Activated T-cell treated with anti-CD3 and anti-CD28 coated beads for 4 hours (primary cell): ENCODE measurements at regions not wholly inside any gene's neighbourhood (a gene's known extent, or its start where the extent isn't known, plus 50 kb on each side); places are given as distances from the start of the nearest gene placed in this dataset.

Source experiments
- DNase-seq: peaks from one replicate; pipeline ENCODE4 v3.0.0-alpha.2; 2020

- no peak for DNase-seq
Measured at GRCh38 chr20:24049081-24049480, 60.5 kb upstream of the GGTLC1 start.

- DNase-seq: no peak
Measured at GRCh38 chr20:24048024-24048611, 59.5 kb upstream of the GGTLC1 start.

GRCh38 chr20:24046888-24047287 lies 58.3 kb upstream of the GGTLC1 start:
- DNase-seq: no peak

GRCh38 chr20:24045621-24046318 lies 57.2 kb upstream of the GGTLC1 start:
- DNase-seq: no peak

GRCh38 chr20:24043294-24043693 lies 54.7 kb upstream of the GGTLC1 start:
- no peak for DNase-seq

GRCh38 chr20:24042646-24043045 lies 54.1 kb upstream of the GGTLC1 start:
- no peak for DNase-seq

- DNase-seq: no peak
Measured at GRCh38 chr20:24040896-24041459, 52.4 kb upstream of the GGTLC1 start.

GRCh38 chr20:24039196-24039595 lies 50.6 kb upstream of the GGTLC1 start:
- no peak for DNase-seq
